Mesothelial cell of epicardium (in vitro differentiated cells): ENCODE measurements at regions not wholly inside any gene's neighbourhood (a gene's known extent, or its start where the extent isn't known, plus 50 kb on each side); places are given as distances from the start of the nearest gene placed in this dataset.

Experiments used
- DNase-seq, 2 experiments: peaks; one replicate each; pipeline ENCODE4 v3.0.0; 2021; ENCODE audit warnings: low spot score in 2 of 2; ENCODE audit not compliant: unreplicated experiment in 2 of 2
- H3K27ac Mint-ChIP-seq: 2 replicates; pipeline ENCODE4 v1.8.0; 2021; ENCODE audit warnings: mixed read lengths
- H3K27me3 Mint-ChIP-seq: 2 replicates; pipeline ENCODE4 v1.8.0; 2021; ENCODE audit warnings: low read depth, mixed read lengths
- H3K36me3 Mint-ChIP-seq: 2 replicates; pipeline ENCODE4 v1.8.0; 2021; ENCODE audit warnings: mixed read lengths
- H3K4me1 Mint-ChIP-seq: 2 replicates; pipeline ENCODE4 v1.8.0; 2021; ENCODE audit warnings: mixed read lengths
- H3K4me3 Mint-ChIP-seq: 2 replicates; pipeline ENCODE4 v1.8.0; 2021; ENCODE audit warnings: mild to moderate bottlenecking, moderate library complexity, mixed read lengths
- H3K9me3 Mint-ChIP-seq: 2 replicates; pipeline ENCODE4 v1.8.0; 2021; ENCODE audit warnings: mixed read lengths
- CTCF ChIP-seq: fragments of 200-600 bp; sonication (generic); IDR thresholded peaks from one replicate; pipeline ENCODE4 v1.5.0; 2021; ENCODE audit warnings: antibody characterized with exemption; ENCODE audit not compliant: unreplicated experiment

- H3K27me3 Mint-ChIP-seq: peaks cover 10% of the 10 kb centered on the region
- H3K4me1 Mint-ChIP-seq: peaks cover 9% of the 10 kb centered on the region
- no peak for DNase-seq
- H3K4me3 Mint-ChIP-seq: no peak overlapping the region
- H3K27ac Mint-ChIP-seq: peak overlapping the region; percentile 87
- no peak for TF ChIP-seq CTCF
- H3K9me3 Mint-ChIP-seq: peaks cover 36% of the 10 kb centered on the region
- peaks cover 1% of the 10 kb centered on the region for H3K36me3 Mint-ChIP-seq
Measured at GRCh38 chr2:238963161-238963970, 115.5 kb downstream of the TWIST2 start.

- no peak overlapping the region for H3K27ac Mint-ChIP-seq
- peaks cover 1% of the 10 kb centered on the region for H3K36me3 Mint-ChIP-seq
- DNase-seq: no peak
- H3K4me1 Mint-ChIP-seq: peaks cover 9% of the 10 kb centered on the region
- peaks cover 10% of the 10 kb centered on the region for H3K27me3 Mint-ChIP-seq
- peaks cover 31% of the 10 kb centered on the region for H3K9me3 Mint-ChIP-seq
- H3K4me3 Mint-ChIP-seq: no peak overlapping the region
- no peak for TF ChIP-seq CTCF
Measured at GRCh38 chr2:238963971-238964328, 116.1 kb downstream of the TWIST2 start.

- Mint-ChIP-seq H3K27me3 (peaks cover 10% of the 10 kb centered on the region), H3K4me1 (peaks cover 9% of the 10 kb centered on the region), H3K9me3 (peaks cover 26% of the 10 kb centered on the region), H3K27ac (no peak overlapping the region), H3K36me3 (no peaks in the 10 kb centered on the region), H3K4me3 (no peak overlapping the region)
- no peak for DNase-seq
- TF ChIP-seq CTCF: no peak
Measured at GRCh38 chr2:238964544-238965067, 116.7 kb downstream of the TWIST2 start.

GRCh38 chr2:238965371-238966071 is 117.6 kb downstream of the TWIST2 start:
- H3K27me3 Mint-ChIP-seq: peaks cover 10% of the 10 kb centered on the region
- no peak for TF ChIP-seq CTCF
- no peak overlapping the region for H3K4me3 Mint-ChIP-seq
- no peaks in the 10 kb centered on the region for H3K36me3 Mint-ChIP-seq
- peaks cover 18% of the 10 kb centered on the region for H3K9me3 Mint-ChIP-seq
- no peak for DNase-seq
- peaks cover 9% of the 10 kb centered on the region for H3K4me1 Mint-ChIP-seq
- H3K27ac Mint-ChIP-seq: no peak overlapping the region

GRCh38 chr2:238966072-238966937 is 118.4 kb downstream of the TWIST2 start:
- H3K27ac Mint-ChIP-seq: no peak overlapping the region
- peaks cover 10% of the 10 kb centered on the region for H3K9me3 Mint-ChIP-seq
- H3K27me3 Mint-ChIP-seq: peaks cover 10% of the 10 kb centered on the region
- no peak for TF ChIP-seq CTCF
- H3K4me1 Mint-ChIP-seq: peaks cover 9% of the 10 kb centered on the region
- no peak overlapping the region for H3K4me3 Mint-ChIP-seq
- no peaks in the 10 kb centered on the region for H3K36me3 Mint-ChIP-seq
- DNase-seq: no peak
